Osteocyte (in vitro differentiated cells): ENCODE measurements at regions not wholly inside any gene's neighbourhood (a gene's known extent, or its start where the extent isn't known, plus 50 kb on each side); places are given as distances from the start of the nearest gene placed in this dataset.

Experiments used
- DNase-seq: peaks from one replicate; pipeline ENCODE4 v3.0.0; 2021; ENCODE audit warnings: mixed read lengths; ENCODE audit not compliant: unreplicated experiment; ENCODE audit errors: extremely low spot score
- H3K27ac Mint-ChIP-seq: one replicate; pipeline ENCODE4 v1.8.0; 2021; ENCODE audit warnings: mild to moderate bottlenecking, mixed read lengths; ENCODE audit not compliant: unreplicated experiment
- H3K27me3 Mint-ChIP-seq: one replicate; pipeline ENCODE4 v1.8.0; 2021; ENCODE audit warnings: mixed read lengths; ENCODE audit not compliant: unreplicated experiment
- H3K36me3 Mint-ChIP-seq: one replicate; pipeline ENCODE4 v1.8.0; 2021; ENCODE audit warnings: mixed read lengths; ENCODE audit not compliant: unreplicated experiment
- H3K4me1 Mint-ChIP-seq: one replicate; pipeline ENCODE4 v1.8.0; 2021; ENCODE audit warnings: mixed read lengths; ENCODE audit not compliant: unreplicated experiment
- H3K4me3 Mint-ChIP-seq: one replicate; pipeline ENCODE4 v1.8.0; 2021; ENCODE audit warnings: mild to moderate bottlenecking, moderate library complexity, mixed read lengths; ENCODE audit not compliant: unreplicated experiment
- H3K9me3 Mint-ChIP-seq: one replicate; pipeline ENCODE4 v1.8.0; 2021; ENCODE audit warnings: mixed read lengths; ENCODE audit not compliant: unreplicated experiment
- CTCF ChIP-seq: fragments of 200-600 bp; sonication (generic); IDR thresholded peaks from 2 replicates; pipeline ENCODE4 v1.5.0; 2021; ENCODE audit warnings: antibody characterized with exemption, mild to moderate bottlenecking, moderate library complexity

GRCh38 chr22:49137206-49137840, 690.4 kb downstream of the BRD1 start:
- H3K27ac Mint-ChIP-seq = no peak overlapping the region
- H3K36me3 Mint-ChIP-seq = no peaks in the 10 kb centered on the region
- TF ChIP-seq CTCF = no peak
- no peaks in the 10 kb centered on the region for H3K4me1 Mint-ChIP-seq
- H3K27me3 Mint-ChIP-seq = peaks cover 4% of the 10 kb centered on the region
- DNase-seq = no peak
- no peaks in the 10 kb centered on the region for H3K9me3 Mint-ChIP-seq
- H3K4me3 Mint-ChIP-seq = no peak overlapping the region

GRCh38 chr22:49136816-49137180, 690.9 kb downstream of the BRD1 start:
- Mint-ChIP-seq H3K4me3 (no peak overlapping the region), H3K36me3 (no peaks in the 10 kb centered on the region), H3K9me3 (no peaks in the 10 kb centered on the region), H3K27ac (no peak overlapping the region), H3K4me1 (no peaks in the 10 kb centered on the region), H3K27me3 (peaks cover 8% of the 10 kb centered on the region)
- DNase-seq = no peak
- TF ChIP-seq CTCF = no peak

GRCh38 chr22:49136041-49136815, 691.4 kb downstream of the BRD1 start:
- Mint-ChIP-seq H3K4me1 (no peaks in the 10 kb centered on the region), H3K27me3 (peaks cover 8% of the 10 kb centered on the region), H3K9me3 (no peaks in the 10 kb centered on the region), H3K4me3 (no peak overlapping the region), H3K27ac (no peak overlapping the region), H3K36me3 (no peaks in the 10 kb centered on the region)
- no peak for DNase-seq
- TF ChIP-seq CTCF = no peak

GRCh38 chr22:49134076-49134475, 693.6 kb downstream of the BRD1 start:
- H3K4me1 Mint-ChIP-seq = no peaks in the 10 kb centered on the region
- H3K36me3 Mint-ChIP-seq = no peaks in the 10 kb centered on the region
- no peak for DNase-seq
- H3K27me3 Mint-ChIP-seq = peaks cover 8% of the 10 kb centered on the region
- H3K9me3 Mint-ChIP-seq = no peaks in the 10 kb centered on the region
- no peak overlapping the region for H3K27ac Mint-ChIP-seq
- H3K4me3 Mint-ChIP-seq = no peak overlapping the region
- TF ChIP-seq CTCF = no peak

GRCh38 chr22:49133541-49133940, 694.1 kb downstream of the BRD1 start:
- Mint-ChIP-seq H3K4me3 (no peak overlapping the region), H3K9me3 (no peaks in the 10 kb centered on the region), H3K27me3 (peaks cover 8% of the 10 kb centered on the region), H3K36me3 (no peaks in the 10 kb centered on the region), H3K4me1 (no peaks in the 10 kb centered on the region), H3K27ac (no peak overlapping the region)
- TF ChIP-seq CTCF = no peak
- no peak for DNase-seq
